ENCODE measurements at regions not wholly inside any gene's neighbourhood (a gene's known extent, or its start where the extent isn't known, plus 50 kb on each side); places are given as distances from the start of the nearest gene placed in this dataset.

GRCh38 chr6:167662075-167662880, 164.4 kb upstream of the AFDN start:
- FAIRE-seq (no peak), DNase-seq (ENCODE audit: low read depth) (no peak)
- Histone ChIP-seq H3K27me3 (ENCODE audit: control insufficient read depth, insufficient read depth, low read length) (no peaks in the 10 kb centered on the region), H3K36me3 (ENCODE audit: control insufficient read depth, insufficient read depth, low read length) (no peaks in the 10 kb centered on the region), H3K4me3 (ENCODE audit: low read depth, low read length) (no peak overlapping the region)
- no peak for TF ChIP-seq CTCF (IDR thresholded peaks at IDR 0.05; ENCODE audit: insufficient read depth, low read length, severe bottlenecking)

GRCh38 chr6:167662881-167663205, 163.9 kb upstream of the AFDN start:
- FAIRE-seq (no peak), DNase-seq (ENCODE audit: low read depth) (no peak)
- Histone ChIP-seq H3K27me3 (ENCODE audit: control insufficient read depth, insufficient read depth, low read length) (no peaks in the 10 kb centered on the region), H3K4me3 (ENCODE audit: low read depth, low read length) (no peak overlapping the region), H3K36me3 (ENCODE audit: control insufficient read depth, insufficient read depth, low read length) (no peaks in the 10 kb centered on the region)
- no peak for TF ChIP-seq CTCF (IDR thresholded peaks at IDR 0.05; ENCODE audit: insufficient read depth, low read length, severe bottlenecking)

- no peak for TF ChIP-seq CTCF (IDR thresholded peaks at IDR 0.05; ENCODE audit: insufficient read depth, low read length, severe bottlenecking)
- Histone ChIP-seq H3K27me3 (ENCODE audit: control insufficient read depth, insufficient read depth, low read length) (no peaks in the 10 kb centered on the region), H3K36me3 (ENCODE audit: control insufficient read depth, insufficient read depth, low read length) (no peaks in the 10 kb centered on the region), H3K4me3 (ENCODE audit: low read depth, low read length) (no peak overlapping the region)
- no peak for FAIRE-seq
- DNase-seq (ENCODE audit: low read depth), result no peak
Measured at GRCh38 chr6:167663316-167663715, 163.4 kb upstream of the AFDN start.

GRCh38 chr6:167663784-167664443, 162.8 kb upstream of the AFDN start:
- Histone ChIP-seq H3K36me3 (ENCODE audit: control insufficient read depth, insufficient read depth, low read length) (no peaks in the 10 kb centered on the region), H3K4me3 (ENCODE audit: low read depth, low read length) (no peak overlapping the region), H3K27me3 (ENCODE audit: control insufficient read depth, insufficient read depth, low read length) (no peaks in the 10 kb centered on the region)
- DNase-seq (ENCODE audit: low read depth) (no peak), FAIRE-seq (no peak)
- TF ChIP-seq CTCF (IDR thresholded peaks at IDR 0.05; ENCODE audit: insufficient read depth, low read length, severe bottlenecking), result no peak

- peak; percentile 98 for FAIRE-seq
Measured at GRCh38 chr6:167664678-167665660, 161.7 kb upstream of the AFDN start.

More at GRCh38 chr6:167664678-167665660, 161.7 kb upstream of the AFDN start:
- no peak overlapping the region for H3K4me3 ChIP-seq (ENCODE audit: low read depth, low read length)
- no peak for DNase-seq (ENCODE audit: low read depth)
- TF ChIP-seq CTCF (IDR thresholded peaks at IDR 0.05; ENCODE audit: insufficient read depth, low read length, severe bottlenecking), result no peak
- no peaks in the 10 kb centered on the region for H3K27me3 ChIP-seq (ENCODE audit: control insufficient read depth, insufficient read depth, low read length)
- no peaks in the 10 kb centered on the region for H3K36me3 ChIP-seq (ENCODE audit: control insufficient read depth, insufficient read depth, low read length)
